ENCODE measurements at regions not wholly inside any gene's neighbourhood (a gene's known extent, or its start where the extent isn't known, plus 50 kb on each side); places are given as distances from the start of the nearest gene placed in this dataset.

DNA sequence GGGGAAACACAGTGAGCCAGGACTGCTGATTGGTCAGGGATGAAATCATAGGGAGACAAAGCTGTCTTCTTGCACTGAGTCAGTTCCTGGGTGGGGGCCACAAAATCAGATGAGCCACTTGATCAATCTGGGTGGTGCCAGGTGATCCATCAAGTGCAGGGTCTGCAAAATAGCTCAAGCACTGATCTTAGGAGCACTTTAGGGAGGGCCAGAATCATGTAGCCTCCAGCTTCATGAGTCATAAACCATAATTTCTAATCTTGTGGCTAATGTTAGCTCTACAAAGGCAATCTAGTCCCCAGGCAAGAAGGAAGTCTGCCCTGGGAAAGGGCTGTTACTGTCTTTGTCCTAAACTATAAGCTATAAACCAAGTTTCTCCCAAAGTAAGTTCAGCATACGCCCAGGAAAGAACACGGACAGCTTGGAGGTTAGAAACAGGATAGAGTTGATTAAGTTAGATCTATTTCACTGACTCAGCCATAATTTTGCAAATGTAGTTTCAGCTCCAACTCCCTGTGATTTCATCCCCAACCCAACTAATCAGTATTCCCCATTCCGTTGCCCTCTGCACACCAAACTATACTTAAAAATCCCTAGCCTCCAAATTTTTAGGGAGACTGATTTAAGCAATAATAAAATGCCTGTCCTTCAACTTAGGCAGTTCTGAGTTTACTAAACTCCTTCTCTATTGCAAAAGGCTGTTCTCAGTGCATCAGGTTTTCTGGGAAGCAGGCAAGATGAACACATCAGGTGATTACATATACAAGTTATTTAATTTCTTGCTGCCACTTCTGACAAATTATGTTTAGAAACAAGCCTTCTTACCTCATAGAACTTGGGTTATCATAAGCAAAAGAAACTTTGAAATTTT is 226.9 kb upstream of the SPOPL start:
- ChIA-PET POLR2A (no interaction called here), CTCF (interaction anchor here (0.7 to 1.1 kb wide), 2 partner anchors 321 to 512 kb away, joined by 3 read pairs; no protein-coding TSS in a partner anchor)
- DNase-seq (ENCODE audit: extremely low spot score): no peak
- TF ChIP-seq FOXM1 (IDR thresholded peaks at IDR 0.05; ENCODE audit: borderline replicate concordance): no peak

DNA sequence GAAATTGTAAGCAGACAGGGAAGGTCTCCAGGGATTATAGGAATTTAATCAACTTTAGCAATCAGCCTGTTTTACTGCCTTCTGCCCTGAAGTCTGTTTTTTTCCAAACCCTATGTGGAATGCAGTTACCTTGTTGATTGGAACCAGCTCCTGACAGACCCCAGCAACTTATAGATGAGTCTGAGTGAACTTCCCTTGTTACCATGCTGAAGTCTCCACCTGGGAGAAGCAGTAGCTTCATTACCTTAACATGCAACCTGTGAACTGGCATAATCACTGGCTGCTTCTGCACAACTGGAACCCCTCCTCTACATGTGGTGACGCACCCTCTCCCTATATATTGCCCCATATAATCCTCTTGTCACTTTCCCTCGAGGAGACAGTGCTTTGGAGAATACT is 226.3 kb upstream of the SPOPL start:
- CTCF ChIA-PET: interaction anchor here (1.1 kb wide), 1 partner anchor 322 kb away, joined by 3 read pairs; no protein-coding TSS in a partner anchor
- POLR2A ChIA-PET: no interaction called here
- no peak for DNase-seq (ENCODE audit: extremely low spot score)
- TF ChIP-seq ARNT (IDR thresholded peaks at IDR 0.05) (no peak), ZNF384 (IDR thresholded peaks at IDR 0.05) (no peak), TARDBP (IDR thresholded peaks at IDR 0.05) (no peak), LEF1 (IDR thresholded peaks at IDR 0.05; ENCODE audit: borderline replicate concordance) (no peak), SUZ12 (IDR thresholded peaks at IDR 0.05) (no peak), BHLHE40 (IDR thresholded peaks at IDR 0.05; ENCODE audit: borderline replicate concordance) (no peak), FOXA1 (IDR thresholded peaks at IDR 0.05) (no peak), ELF4 (IDR thresholded peaks at IDR 0.05) (no peak), SP1 (IDR thresholded peaks at IDR 0.05) (no peak), HDGF (IDR thresholded peaks at IDR 0.05; ENCODE audit: borderline replicate concordance) (no peak), FOXK2 (IDR thresholded peaks at IDR 0.05) (no peak), FOXM1 (IDR thresholded peaks at IDR 0.05; ENCODE audit: borderline replicate concordance) (no peak), NFRKB (IDR thresholded peaks at IDR 0.05) (no peak)
- TF ChIP-seq, protein P1, sequence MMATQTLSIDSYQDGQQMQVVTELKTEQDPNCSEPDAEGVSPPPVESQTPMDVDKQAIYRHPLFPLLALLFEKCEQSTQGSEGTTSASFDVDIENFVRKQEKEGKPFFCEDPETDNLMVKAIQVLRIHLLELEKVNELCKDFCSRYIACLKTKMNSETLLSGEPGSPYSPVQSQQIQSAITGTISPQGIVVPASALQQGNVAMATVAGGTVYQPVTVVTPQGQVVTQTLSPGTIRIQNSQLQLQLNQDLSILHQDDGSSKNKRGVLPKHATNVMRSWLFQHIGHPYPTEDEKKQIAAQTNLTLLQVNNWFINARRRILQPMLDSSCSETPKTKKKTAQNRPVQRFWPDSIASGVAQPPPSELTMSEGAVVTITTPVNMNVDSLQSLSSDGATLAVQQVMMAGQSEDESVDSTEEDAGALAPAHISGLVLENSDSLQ (IDR thresholded peaks at IDR 0.05): no peak

DNA sequence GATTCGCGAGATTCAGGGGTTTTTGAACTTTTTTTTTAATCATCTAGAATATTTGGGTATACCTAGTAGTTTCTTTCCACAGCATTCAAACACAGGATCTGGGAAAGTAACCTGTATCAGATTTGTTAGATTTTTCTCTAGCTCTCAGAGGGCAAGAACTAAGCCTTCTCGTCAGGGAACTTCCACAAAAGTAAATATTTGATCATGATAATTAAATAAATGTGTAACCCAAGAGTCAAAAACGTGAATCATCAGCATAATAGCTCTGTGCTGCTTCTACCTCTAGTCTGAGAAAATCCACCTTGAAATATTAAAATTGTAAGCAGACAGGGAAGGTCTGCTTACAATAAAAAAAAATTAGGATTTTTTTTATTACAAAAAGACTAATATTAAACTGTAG is 225.7 kb upstream of the SPOPL start:
- POLR2A ChIA-PET: no interaction called here
- no peak for DNase-seq (ENCODE audit: extremely low spot score)
- CTCF ChIA-PET: no interaction called here
- no peak for TF ChIP-seq ELF4 (IDR thresholded peaks at IDR 0.05)
- no peak for TF ChIP-seq SP1 (IDR thresholded peaks at IDR 0.05)
- no peak for TF ChIP-seq FOXA1 (IDR thresholded peaks at IDR 0.05)
- no peak for TF ChIP-seq ZNF384 (IDR thresholded peaks at IDR 0.05)
- TF ChIP-seq NFRKB (IDR thresholded peaks at IDR 0.05): no peak
- no peak for TF ChIP-seq L3MBTL2 (conservative IDR thresholded peaks at IDR 0.05)
- no peak for TF ChIP-seq HDGF (IDR thresholded peaks at IDR 0.05; ENCODE audit: borderline replicate concordance)
- no peak for TF ChIP-seq BHLHE40 (IDR thresholded peaks at IDR 0.05; ENCODE audit: borderline replicate concordance)
- no peak for TF ChIP-seq ARNT (IDR thresholded peaks at IDR 0.05)
- TF ChIP-seq TARDBP (IDR thresholded peaks at IDR 0.05): no peak
- TF ChIP-seq CTBP1 (IDR thresholded peaks at IDR 0.05; ENCODE audit: borderline replicate concordance): no peak
- TF ChIP-seq, protein P1 (IDR thresholded peaks at IDR 0.05): no peak
- TF ChIP-seq FOXK2 (IDR thresholded peaks at IDR 0.05): no peak
- TF ChIP-seq LEF1 (IDR thresholded peaks at IDR 0.05; ENCODE audit: borderline replicate concordance): no peak
- no peak for TF ChIP-seq FOXM1 (IDR thresholded peaks at IDR 0.05; ENCODE audit: borderline replicate concordance)

DNA sequence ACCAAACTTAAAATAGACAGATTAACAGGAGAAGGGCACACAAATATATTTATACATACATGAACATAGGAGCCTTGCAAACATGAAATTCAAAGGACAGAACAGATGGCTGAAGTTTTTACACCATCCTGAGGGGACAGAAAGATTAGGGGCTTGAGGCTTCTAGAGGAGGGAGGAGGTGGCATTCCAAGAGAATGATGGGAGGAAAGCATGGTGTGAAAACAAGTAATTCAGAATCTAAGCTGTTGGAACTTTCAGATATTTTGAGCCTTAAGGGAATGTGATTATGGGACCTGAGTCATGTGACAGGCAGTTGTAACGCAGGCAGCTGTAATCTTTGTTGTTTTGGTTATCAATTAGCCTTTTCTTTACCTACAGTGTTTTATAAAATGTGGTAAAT is 225.2 kb upstream of the SPOPL start:
- no peak for TF ChIP-seq NFRKB (IDR thresholded peaks at IDR 0.05)
- no peak for TF ChIP-seq ARNT (IDR thresholded peaks at IDR 0.05)
- no peak for TF ChIP-seq HDGF (IDR thresholded peaks at IDR 0.05; ENCODE audit: borderline replicate concordance)
- no peak for TF ChIP-seq TARDBP (IDR thresholded peaks at IDR 0.05)
- TF ChIP-seq ZNF384 (IDR thresholded peaks at IDR 0.05): no peak
- no peak for TF ChIP-seq ELF4 (IDR thresholded peaks at IDR 0.05)
- TF ChIP-seq, protein P1 (IDR thresholded peaks at IDR 0.05): no peak
- no peak for TF ChIP-seq FOXM1 (IDR thresholded peaks at IDR 0.05; ENCODE audit: borderline replicate concordance)
- TF ChIP-seq BHLHE40 (IDR thresholded peaks at IDR 0.05; ENCODE audit: borderline replicate concordance): no peak
- TF ChIP-seq FOXK2 (IDR thresholded peaks at IDR 0.05): no peak
- TF ChIP-seq LEF1 (IDR thresholded peaks at IDR 0.05; ENCODE audit: borderline replicate concordance): no peak
- TF ChIP-seq SP1 (IDR thresholded peaks at IDR 0.05): no peak
- no peak for TF ChIP-seq SUZ12 (IDR thresholded peaks at IDR 0.05)
- no peak for TF ChIP-seq FOXA1 (IDR thresholded peaks at IDR 0.05)
- TF ChIP-seq L3MBTL2 (conservative IDR thresholded peaks at IDR 0.05): no peak
- no peak for TF ChIP-seq CTBP1 (IDR thresholded peaks at IDR 0.05; ENCODE audit: borderline replicate concordance)
- ChIA-PET CTCF (no interaction called here), POLR2A (no interaction called here)
- DNase-seq (ENCODE audit: extremely low spot score): no peak

DNA sequence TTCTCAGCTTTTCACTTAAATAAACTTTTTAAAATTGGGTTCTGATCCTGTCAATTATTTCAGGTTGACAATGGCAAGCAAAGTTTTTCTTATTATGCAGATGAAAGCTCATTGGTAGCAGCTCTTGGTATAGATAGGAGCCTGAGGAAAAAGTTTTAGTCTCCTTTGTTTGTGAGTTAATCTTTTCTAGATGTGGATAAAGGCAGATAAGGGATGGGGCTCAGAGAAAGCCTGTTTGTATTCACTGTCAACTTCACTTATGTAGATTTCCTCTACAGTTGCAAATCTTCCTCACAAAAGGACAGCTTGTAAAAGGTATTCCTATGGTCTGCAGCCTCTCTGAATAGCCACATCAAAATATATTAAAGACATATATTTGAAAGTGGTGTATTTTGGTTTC is 224.5 kb upstream of the SPOPL start:
- TF ChIP-seq SUZ12 (IDR thresholded peaks at IDR 0.05) (no peak), SP1 (IDR thresholded peaks at IDR 0.05) (no peak), FOXK2 (IDR thresholded peaks at IDR 0.05) (no peak), CTBP1 (IDR thresholded peaks at IDR 0.05; ENCODE audit: borderline replicate concordance) (no peak), TARDBP (IDR thresholded peaks at IDR 0.05) (no peak), BHLHE40 (IDR thresholded peaks at IDR 0.05; ENCODE audit: borderline replicate concordance) (no peak), HDGF (IDR thresholded peaks at IDR 0.05; ENCODE audit: borderline replicate concordance) (no peak), ARNT (IDR thresholded peaks at IDR 0.05) (no peak), L3MBTL2 (conservative IDR thresholded peaks at IDR 0.05) (no peak), ELF4 (IDR thresholded peaks at IDR 0.05) (no peak), NFRKB (IDR thresholded peaks at IDR 0.05) (no peak), LEF1 (IDR thresholded peaks at IDR 0.05; ENCODE audit: borderline replicate concordance) (no peak), FOXM1 (IDR thresholded peaks at IDR 0.05; ENCODE audit: borderline replicate concordance) (no peak), ZNF384 (IDR thresholded peaks at IDR 0.05) (no peak)
- TF ChIP-seq, protein P1 (IDR thresholded peaks at IDR 0.05): no peak
- CTCF ChIA-PET: no interaction called here
- DNase-seq (ENCODE audit: extremely low spot score): no peak
- POLR2A ChIA-PET: no interaction called here
